PC-9 (cell line): ENCODE measurements at regions not wholly inside any gene's neighbourhood (a gene's known extent, or its start where the extent isn't known, plus 50 kb on each side); places are given as distances from the start of the nearest gene placed in this dataset.

Experiments used
- BruUV-seq: library from RNA; stranded (reverse); fragments of 400-500 nt; replicated peaks from 2 replicates; lab custom pipeline; 2021; lab: Mats Ljungman, UMichigan
- CTCF ChIA-PET: fragments of 300-600 bp; sonication (Branson Sonifier 250); formaldehyde crosslinking; loops from one replicate; lab custom pipeline; 2022; ENCODE audit warnings: antibody characterized with exemption; lab: Charles Lee
- POLR2A ChIA-PET: fragments of 300-600 bp; sonication (Branson Sonifier 250); formaldehyde crosslinking; loops from one replicate; lab custom pipeline; 2022; ENCODE audit warnings: antibody characterized with exemption; ENCODE audit not compliant: unreplicated experiment; lab: Charles Lee
- DNase-seq, 2 experiments: peaks; one replicate each; pipeline versions ENCODE4 v3.0.0 to v3.0.0-alpha.2; 2015 to 2022; ENCODE audit warnings: mixed read lengths in 1 of 2
- H2AFZ ChIP-seq: fragments of 200-600 bp; sonication (generic); 2 replicates; pipeline ENCODE4 v1.8.1; 2017; ENCODE audit warnings: antibody characterized with exemption
- H3F3A ChIP-seq: fragments of 200-600 bp; sonication (generic); 2 replicates; pipeline ENCODE4 v1.8.1; 2017; ENCODE audit warnings: antibody characterized with exemption, mild to moderate bottlenecking, low read depth; ENCODE audit not compliant: insufficient read depth
- H3K27ac ChIP-seq: fragments of 200-600 bp; sonication (generic); 2 replicates; pipeline ENCODE4 v1.6.1; 2016; ENCODE audit warnings: mixed run types
- H3K27me3 ChIP-seq: fragments of 200-600 bp; sonication (generic); 2 replicates; pipeline ENCODE4 v1.6.1; 2016; ENCODE audit warnings: low read depth, mixed run types; ENCODE audit not compliant: insufficient read depth
- H3K36me3 ChIP-seq: fragments of 200-600 bp; sonication (generic); 2 replicates; pipeline ENCODE4 v1.6.1; 2016; ENCODE audit warnings: low read depth, mixed run types
- H3K4me1 ChIP-seq: fragments of 200-600 bp; sonication (generic); replicated peaks from 2 replicates; pipeline ENCODE4 v1.6.1; 2016; ENCODE audit warnings: mixed run types; ENCODE audit not compliant: insufficient read depth
- H3K4me2 ChIP-seq: fragments of 200-600 bp; sonication (generic); 2 replicates; pipeline ENCODE4 v1.6.1; 2017; ENCODE audit warnings: mixed run types
- H3K4me3 ChIP-seq: fragments of 200-600 bp; sonication (generic); 2 replicates; pipeline ENCODE4 v1.6.1; 2016; ENCODE audit warnings: mixed run types
- H3K79me2 ChIP-seq: fragments of 200-600 bp; sonication (generic); 2 replicates; pipeline ENCODE4 v1.6.1; 2017; ENCODE audit warnings: low read depth, mixed run types
- H3K9me2 ChIP-seq: fragments of 200-600 bp; sonication (generic); 2 replicates; pipeline ENCODE4 v1.8.1; 2017; ENCODE audit warnings: mild to moderate bottlenecking; ENCODE audit not compliant: insufficient read depth
- H3K9me3 ChIP-seq: fragments of 200-600 bp; sonication (generic); 2 replicates; pipeline ENCODE4 v1.8.1; 2016; ENCODE audit warnings: low read depth; ENCODE audit not compliant: insufficient read depth
- H4K20me1 ChIP-seq: fragments of 200-600 bp; sonication (generic); 2 replicates; pipeline ENCODE4 v1.8.1; 2017; ENCODE audit not compliant: insufficient read depth
- EZH2 ChIP-seq: fragments of 200-600 bp; sonication (generic); IDR thresholded peaks from 2 replicates; pipeline ENCODE4 v1.8.0; 2017; ENCODE audit warnings: antibody characterized with exemption, low read depth
- intact Hi-C: fragments of 100-400 bp; cut with micrococcal nuclease; formaldehyde crosslinking; loops from one replicate; pipeline ENCODE4 v1.10.0; 2022; ENCODE audit not compliant: unreplicated experiment
- TF ChIP-seq, protein P1 (sequence below): fragments of 200-600 bp; sonication (generic); conservative IDR thresholded peaks from 2 replicates; pipeline ENCODE4 v1.6.1; 2017; ENCODE audit warnings: mixed run types, antibody characterized with exemption, mild to moderate bottlenecking, moderate library complexity

DNA sequence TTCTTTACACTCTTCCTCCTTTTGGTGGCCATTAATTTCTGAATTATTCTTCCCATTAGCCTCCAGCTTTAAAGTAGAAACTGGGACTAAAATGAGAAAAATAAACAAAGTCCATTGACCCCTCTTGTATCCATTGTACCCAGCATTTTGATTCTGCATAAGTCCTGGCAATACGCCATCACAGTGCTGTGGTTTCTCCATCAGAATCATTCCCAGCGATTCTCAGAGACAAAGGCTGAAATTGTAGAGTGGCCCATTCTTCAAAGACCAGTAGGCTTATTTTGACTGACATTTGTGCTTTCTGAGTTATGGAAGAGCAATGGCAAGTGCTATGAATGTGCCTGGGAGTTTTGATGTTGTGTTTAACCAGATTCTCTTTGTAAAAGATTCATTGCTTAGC, 199.3 kb upstream of the GALNT5 start:
- H3K4me1 ChIP-seq: no peaks in the 10 kb centered on the region; the same call in 1 of the 2 replicates
- CTCF ChIA-PET: no interaction called here
- intact Hi-C loops: loop anchor here (5.0 to 10.0 kb wide), 3 partner anchors 123 to 1681 kb away; no protein-coding TSS in a partner anchor

DNA sequence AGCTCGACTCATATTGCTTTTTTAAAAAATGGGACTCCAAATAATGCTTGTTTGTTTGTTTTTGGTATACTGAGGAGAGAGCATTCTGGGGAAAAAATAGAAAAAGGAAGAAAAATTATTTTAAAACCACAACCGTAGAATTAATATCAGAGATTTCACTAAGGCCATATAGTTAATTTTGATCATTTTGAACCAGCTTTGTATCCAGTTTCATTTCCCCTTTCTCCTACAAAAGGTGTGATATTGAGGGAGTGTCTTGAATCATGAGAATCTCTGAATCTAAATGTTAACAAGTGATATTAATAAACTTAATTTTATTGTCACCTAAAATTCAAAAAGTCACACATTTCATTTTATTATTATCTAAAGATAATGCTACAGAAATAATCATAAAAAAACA, 198.5 kb upstream of the GALNT5 start:
- no TSS peak for BruUV-seq

More for the DNA sequence above, 199.3 kb upstream of the GALNT5 start:
- no peaks in the 10 kb centered on the region for H3F3A ChIP-seq
- H3K4me3 ChIP-seq: no peak overlapping the region
- H3K4me2 ChIP-seq: no peak overlapping the region
- H4K20me1 ChIP-seq: no peaks in the 10 kb centered on the region
- no peak overlapping the region for H2AFZ ChIP-seq
- no peak for DNase-seq
- H3K9me3 ChIP-seq: no peaks in the 10 kb centered on the region
- no peaks in the 10 kb centered on the region for H3K9me2 ChIP-seq
- BruUV-seq: no TSS peak
- H3K27me3 ChIP-seq: no peaks in the 10 kb centered on the region
- TF ChIP-seq, protein P1, sequence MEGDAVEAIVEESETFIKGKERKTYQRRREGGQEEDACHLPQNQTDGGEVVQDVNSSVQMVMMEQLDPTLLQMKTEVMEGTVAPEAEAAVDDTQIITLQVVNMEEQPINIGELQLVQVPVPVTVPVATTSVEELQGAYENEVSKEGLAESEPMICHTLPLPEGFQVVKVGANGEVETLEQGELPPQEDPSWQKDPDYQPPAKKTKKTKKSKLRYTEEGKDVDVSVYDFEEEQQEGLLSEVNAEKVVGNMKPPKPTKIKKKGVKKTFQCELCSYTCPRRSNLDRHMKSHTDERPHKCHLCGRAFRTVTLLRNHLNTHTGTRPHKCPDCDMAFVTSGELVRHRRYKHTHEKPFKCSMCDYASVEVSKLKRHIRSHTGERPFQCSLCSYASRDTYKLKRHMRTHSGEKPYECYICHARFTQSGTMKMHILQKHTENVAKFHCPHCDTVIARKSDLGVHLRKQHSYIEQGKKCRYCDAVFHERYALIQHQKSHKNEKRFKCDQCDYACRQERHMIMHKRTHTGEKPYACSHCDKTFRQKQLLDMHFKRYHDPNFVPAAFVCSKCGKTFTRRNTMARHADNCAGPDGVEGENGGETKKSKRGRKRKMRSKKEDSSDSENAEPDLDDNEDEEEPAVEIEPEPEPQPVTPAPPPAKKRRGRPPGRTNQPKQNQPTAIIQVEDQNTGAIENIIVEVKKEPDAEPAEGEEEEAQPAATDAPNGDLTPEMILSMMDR: no peak
- TF ChIP-seq EZH2: no peak
- no peaks in the 10 kb centered on the region for H3K79me2 ChIP-seq
- no peak overlapping the region for H3K27ac ChIP-seq
- no peaks in the 10 kb centered on the region for H3K36me3 ChIP-seq
- POLR2A ChIA-PET: no interaction called here

GRCh38 chr2:157061799-157062198, 195.7 kb upstream of the GALNT5 start:
- Histone ChIP-seq H3K4me1 (no peaks in the 10 kb centered on the region), H2AFZ (no peak overlapping the region), H3K27ac (no peak overlapping the region), H3K9me3 (no peaks in the 10 kb centered on the region), H3K36me3 (no peaks in the 10 kb centered on the region), H3K79me2 (no peaks in the 10 kb centered on the region), H4K20me1 (no peaks in the 10 kb centered on the region), H3K9me2 (no peaks in the 10 kb centered on the region), H3K27me3 (no peaks in the 10 kb centered on the region), H3K4me3 (no peak overlapping the region), H3K4me2 (no peak overlapping the region), H3F3A (no peaks in the 10 kb centered on the region)
- BruUV-seq: no TSS peak
- intact Hi-C loops: no loop called here
- no peak for TF ChIP-seq EZH2
- TF ChIP-seq, protein P1: no peak
- CTCF ChIA-PET: no interaction called here
- POLR2A ChIA-PET: no interaction called here
- DNase-seq: no peak

More for the DNA sequence above, 198.5 kb upstream of the GALNT5 start:
- no peak overlapping the region for H3K4me3 ChIP-seq
- no peaks in the 10 kb centered on the region for H3K36me3 ChIP-seq
- no peak for DNase-seq
- no peaks in the 10 kb centered on the region; the same call in 1 of the 2 replicates for H3K4me1 ChIP-seq
- no peaks in the 10 kb centered on the region for H3K9me2 ChIP-seq
- H3K4me2 ChIP-seq: no peak overlapping the region
- no peak overlapping the region for H3K27ac ChIP-seq
- H3K27me3 ChIP-seq: no peaks in the 10 kb centered on the region
- POLR2A ChIA-PET: no interaction called here
- H4K20me1 ChIP-seq: no peaks in the 10 kb centered on the region
- H3F3A ChIP-seq: no peaks in the 10 kb centered on the region
- intact Hi-C loops: loop anchor here (5.0 to 10.0 kb wide), 3 partner anchors 124 to 1682 kb away; no protein-coding TSS in a partner anchor
- no peaks in the 10 kb centered on the region for H3K79me2 ChIP-seq
- H3K9me3 ChIP-seq: no peaks in the 10 kb centered on the region
- CTCF ChIA-PET: no interaction called here
- H2AFZ ChIP-seq: no peak overlapping the region
- TF ChIP-seq EZH2: no peak
- TF ChIP-seq, protein P1: no peak
